NCI-H1092 treated with DMSO at 0.1 percent for 48 hours (cell line): ENCODE measurements at regions not wholly inside any gene's neighbourhood (a gene's known extent, or its start where the extent isn't known, plus 50 kb on each side); places are given as distances from the start of the nearest gene placed in this dataset.
"Not testable (repeated sequence)": the region's sequence is repeated elsewhere in the genome, so short reads cannot be mapped to it uniquely, and the experiment has no call there.

Source experiments
- DNase-seq: peaks from one replicate; lab custom pipeline; 2025; lab: John Stamatoyannopoulos, UW

DNA sequence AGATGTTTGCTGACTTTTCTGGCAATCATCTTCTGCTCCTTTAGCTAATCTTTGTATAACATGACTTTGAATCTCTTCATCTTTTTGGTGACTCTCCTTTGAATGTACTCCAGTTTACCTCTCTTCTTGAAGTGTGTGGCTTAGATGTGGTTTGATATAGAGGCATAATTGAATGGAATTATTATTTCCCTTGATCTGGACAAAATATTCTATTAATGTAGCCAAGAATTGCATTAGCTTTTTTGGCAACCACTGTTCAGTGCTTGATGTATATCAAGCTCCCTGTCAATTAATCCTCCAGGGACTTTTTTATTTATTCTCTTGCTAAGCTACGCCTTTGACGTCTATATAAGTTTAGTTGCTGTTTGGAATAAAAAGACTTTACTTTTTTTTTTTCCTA is 490.8 kb downstream of the PCDH20 start:
- no peak for DNase-seq

DNA sequence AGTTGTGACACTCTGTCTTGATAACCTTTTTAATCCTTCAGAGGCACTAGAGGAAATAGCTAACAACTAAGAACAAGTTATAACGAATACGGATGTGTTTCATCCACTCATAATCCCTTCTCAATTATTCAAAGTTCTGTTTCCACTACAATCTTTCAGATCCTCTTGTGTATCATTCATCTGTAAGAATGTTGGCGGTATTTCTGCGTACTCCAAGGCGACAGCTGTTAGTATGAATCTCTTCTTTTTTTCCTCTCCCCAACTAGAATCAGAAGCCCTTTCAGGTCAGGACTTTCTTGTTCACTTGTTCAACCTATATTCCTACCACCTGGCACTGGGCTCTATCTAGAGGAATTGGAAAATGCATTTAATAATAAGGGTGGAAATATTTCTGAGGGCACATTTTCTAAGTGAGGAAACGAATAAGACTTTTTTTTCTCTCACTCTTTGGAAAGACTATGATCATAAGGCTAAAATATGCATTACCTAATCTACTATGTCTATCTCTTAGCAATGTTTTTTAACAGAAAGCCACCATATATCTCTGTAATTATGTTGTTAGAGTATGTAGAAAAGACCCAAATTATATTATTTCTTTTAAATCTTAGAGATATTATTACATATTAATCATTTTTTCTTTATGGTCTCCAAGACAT is 492.9 kb downstream of the PCDH20 start:
- DNase-seq = no peak

DNA sequence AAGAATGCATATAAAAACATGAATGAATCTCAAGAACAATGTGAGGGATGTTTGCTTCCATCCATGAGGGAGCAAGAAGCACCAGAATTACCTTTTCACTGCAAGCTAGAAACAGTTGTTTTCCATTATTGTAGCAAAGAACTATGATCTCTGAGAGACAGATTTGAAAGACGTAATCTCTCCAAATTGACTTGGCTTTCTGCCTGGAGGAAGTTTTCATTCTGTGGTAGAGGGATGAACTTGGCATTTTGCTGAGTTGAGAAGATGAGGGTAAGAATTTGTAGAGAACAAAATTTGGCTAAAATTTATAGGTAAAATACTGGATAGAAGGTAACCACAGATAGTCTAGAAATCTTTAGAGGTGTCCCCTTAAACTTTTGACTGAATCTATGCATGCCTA is 496.8 kb downstream of the TDRD3 start:
- no peak for DNase-seq

DNA sequence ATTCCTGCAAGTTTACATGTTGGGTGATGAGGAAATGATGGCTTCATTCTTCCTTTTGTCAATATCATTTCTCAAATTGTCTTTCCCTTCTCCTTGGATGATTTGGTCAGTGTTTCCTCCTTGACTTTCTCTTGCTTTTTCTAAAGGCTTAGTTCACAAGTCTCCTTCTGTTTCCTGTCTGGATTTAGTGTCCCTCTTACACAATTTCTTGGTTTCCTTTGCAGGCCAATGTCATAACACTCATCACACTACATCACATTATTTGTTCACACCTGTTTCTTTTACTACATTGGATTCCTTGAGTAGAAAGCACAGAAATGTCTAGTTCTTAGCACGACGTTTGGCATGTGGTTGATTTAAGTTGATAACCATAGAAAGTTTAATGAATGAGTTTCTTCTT is 490.7 kb downstream of the TDRD3 start:
- no peak for DNase-seq

DNA sequence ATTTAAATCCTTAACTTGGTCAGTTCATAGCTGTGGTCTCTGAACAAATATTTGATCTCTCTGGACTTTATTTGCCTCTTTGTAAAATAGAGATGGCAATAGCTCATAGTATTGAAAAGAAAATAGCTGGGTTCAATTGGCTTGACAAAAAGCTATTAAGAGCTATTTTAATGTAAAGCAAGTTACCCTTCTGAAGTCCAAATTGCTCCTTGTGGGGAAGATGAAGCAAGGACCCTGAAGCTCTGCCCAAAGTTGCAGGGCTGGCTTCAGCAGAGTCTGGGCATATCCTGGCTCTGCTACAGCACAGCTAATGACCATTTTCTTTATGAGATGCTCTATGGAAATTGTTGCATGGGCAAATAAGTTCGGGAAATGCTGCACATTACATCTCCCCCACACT is 484.5 kb downstream of the TDRD3 start:
- DNase-seq = no peak

DNA sequence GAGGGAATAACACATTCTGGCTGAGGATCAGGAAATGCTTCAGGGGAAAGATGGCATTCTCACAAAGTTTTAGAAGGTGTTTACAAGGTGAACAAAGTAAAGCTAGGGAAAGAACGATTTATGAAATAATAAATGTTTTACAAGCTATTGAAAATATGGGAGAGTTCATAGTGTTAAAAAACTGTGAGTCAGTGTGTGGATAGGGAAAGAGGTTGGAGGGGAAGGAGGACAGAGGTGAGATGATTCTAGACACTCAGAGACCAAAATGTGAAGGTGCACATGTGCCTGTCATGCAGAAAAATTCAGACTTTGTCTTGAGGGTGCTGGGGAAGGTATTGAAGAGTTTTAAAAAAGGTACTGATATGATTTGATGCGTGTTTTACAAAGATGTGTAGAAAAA is 476.1 kb downstream of the TDRD3 start:
- no peak for DNase-seq

DNA sequence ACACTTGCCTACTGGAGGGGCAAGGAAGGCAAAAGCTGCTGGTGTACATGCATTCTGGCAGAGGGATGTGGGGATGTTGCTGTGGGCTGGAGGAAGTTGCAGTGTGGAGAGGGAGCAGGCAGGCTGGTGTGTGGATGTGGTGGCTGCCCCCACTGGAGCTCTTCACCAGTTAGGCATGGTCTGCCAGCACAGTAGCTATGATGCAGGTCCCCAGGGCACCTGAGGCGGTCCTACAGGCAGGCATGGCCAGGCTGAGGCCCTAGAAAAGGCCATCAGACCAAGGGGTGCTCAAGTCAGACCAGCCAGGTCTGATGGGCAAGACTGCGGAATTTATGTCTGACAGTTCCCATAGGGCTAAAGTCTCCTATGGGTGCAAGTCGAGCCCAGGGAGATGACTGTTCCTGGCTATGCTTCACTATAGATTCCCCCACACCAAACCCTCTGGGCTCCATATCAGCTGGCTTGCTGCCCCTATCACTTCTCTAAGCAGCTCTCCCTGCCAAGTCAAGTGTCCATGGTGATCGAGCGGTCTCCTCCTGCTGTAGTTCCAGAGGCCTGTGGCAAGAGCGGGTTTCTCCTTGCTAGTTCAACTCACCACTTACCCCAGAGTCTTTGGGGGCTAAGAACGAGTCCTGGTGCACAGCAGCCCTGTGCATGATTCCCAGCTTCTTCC is 473.1 kb downstream of the TDRD3 start:
- DNase-seq = no peak

DNA sequence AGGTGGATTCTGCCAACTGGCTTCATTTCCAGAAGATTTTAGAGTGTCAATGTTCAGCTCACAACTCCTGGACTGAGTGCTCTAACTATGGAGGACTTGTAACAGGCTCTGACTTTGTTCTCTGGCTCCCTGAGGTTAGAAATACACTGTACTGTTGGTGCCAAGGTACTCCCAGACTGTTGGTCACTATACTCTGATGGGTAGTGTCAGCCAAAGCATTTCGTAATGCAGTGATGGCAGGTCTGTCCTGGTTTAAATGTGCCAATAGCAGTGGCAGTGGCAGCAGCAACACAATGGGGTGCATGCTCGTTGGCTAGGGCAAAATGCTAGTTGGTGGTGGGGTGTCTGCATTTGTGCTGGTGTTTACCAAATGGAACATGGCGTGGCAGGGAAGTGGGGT is 472.2 kb downstream of the TDRD3 start:
- DNase-seq = no peak

DNA sequence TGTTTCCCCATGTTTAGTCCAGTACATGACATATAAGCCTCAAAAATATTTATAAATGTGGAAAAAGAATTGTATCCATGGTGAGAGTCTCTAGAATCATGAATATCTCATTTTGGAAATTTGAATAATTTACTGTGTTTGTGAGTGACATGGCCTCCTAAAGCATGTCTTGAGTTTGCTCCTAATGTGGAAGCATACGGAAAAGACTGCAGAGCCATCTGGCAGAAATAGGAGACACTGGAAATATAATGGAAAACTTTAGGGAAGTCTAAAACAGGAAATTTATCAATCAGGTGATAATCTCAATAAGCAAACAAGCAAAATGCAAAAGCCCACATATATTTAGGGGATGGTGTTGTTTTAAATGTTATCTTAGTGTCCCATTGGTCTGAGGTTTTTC is 465.0 kb downstream of the TDRD3 start:
- no peak for DNase-seq

DNA sequence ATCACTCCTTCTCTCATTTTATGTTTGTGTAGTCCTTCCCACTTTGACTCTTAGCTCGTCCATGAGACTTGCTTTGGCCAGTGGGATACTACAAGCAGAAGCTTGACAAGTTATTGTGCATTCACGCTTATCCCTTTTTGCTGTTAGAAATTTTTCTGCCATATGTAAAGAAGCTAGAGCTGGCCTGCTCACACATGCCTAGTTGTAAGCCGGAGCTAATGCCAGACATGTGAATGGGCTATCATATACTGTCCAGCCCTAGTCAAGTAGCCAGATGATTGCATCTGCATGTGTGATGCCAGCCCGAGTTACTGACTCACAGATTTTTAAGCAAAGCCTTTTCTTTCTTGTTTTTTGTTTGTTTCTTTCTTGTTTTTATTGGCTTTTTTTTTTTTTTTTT is 460.7 kb downstream of the TDRD3 start:
- DNase-seq = no peak

DNA sequence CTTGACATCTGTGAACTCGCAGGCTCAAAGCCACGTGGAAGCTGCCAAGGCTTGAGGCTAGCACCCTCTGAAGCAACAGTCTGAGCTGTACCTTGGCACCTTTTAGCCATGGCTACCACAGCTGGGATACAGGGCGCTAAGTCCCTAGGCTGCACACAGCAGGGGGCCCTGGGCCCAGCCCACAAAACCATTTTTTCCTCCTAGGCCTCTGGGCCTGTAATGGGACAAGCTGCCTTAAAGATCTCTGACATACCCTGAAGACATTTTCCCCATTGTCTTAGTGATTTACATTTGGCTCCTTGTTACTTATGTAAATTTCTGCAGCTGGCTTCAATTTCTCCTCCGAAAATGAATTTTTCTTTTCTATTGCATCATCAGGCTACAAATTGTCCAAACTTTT is 455.9 kb downstream of the TDRD3 start:
- DNase-seq = no peak

DNA sequence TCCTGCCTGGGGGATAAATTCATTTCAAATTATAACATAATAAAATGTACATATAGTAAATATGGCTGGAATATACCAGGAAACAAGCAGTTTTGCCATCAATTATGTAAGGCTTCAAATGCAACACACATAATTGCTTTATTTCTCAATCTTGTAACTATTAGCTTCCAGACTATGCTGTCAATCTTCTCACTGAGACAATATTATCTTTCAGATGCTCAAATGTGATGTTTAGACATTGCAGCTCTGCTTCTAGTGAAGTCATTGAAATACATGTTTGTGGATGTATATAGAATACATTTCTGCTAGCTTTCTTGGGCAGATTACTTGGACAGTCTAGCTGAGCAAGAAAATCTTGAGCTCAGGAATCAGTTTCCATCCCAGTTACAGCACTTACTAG is 454.4 kb downstream of the TDRD3 start:
- no peak for DNase-seq

DNA sequence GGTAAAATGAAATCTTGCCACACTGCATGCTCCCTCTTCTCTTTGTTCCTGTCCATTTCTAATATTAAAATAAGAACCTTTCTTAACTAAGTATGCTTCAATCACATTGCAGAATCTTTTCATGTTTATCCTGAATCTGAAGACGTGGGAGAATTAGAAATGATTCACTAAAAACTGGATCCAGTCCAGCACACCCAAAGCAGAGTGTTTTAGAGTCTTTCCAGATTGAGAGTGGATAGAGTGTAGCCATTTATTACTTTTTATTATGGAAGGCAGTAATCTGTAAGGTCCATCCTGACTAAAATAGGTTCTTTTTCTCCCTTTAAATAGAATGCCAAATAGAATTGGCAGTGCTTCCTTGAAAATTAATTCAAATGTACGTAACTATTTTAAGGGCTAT is 453.5 kb downstream of the TDRD3 start:
- DNase-seq = no peak

DNA sequence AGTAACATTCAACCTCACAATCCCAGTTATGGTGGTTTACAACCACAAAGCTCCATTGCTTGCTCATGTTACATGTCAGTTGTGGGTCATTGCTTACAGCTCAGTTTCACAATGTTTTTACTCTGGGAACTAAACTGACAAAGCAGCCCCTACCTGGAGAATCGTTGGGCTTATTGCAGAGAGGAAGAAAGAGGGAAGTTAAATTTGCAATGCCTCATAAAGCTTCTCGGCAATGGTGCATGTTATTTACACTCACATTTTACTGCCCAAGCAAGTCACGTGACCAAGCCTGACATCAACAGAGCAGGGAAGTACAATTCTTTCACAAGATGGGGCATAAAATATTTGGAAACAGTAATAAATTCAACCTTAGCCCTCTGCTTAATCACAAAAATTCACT is 441.6 kb downstream of the TDRD3 start:
- DNase-seq = no peak

DNA sequence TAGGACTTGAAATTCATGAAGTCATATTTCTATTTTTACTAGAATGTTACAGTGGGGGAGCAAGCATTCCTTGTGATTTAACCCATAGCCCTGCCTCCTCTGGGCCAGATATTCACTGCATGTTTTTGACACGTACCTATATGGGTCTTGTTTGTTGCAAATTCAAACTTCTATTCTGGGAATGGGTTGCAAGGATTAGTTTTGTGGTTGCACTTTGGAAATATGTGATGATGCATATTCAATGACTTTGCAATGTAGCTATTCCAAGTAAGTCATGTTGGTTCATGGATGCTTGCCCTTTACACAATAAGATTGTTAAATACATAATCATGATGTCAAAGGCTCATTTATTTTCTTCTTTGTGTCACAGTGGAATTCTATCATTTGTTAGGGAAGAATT is 440.8 kb downstream of the TDRD3 start:
- DNase-seq = no peak

DNA sequence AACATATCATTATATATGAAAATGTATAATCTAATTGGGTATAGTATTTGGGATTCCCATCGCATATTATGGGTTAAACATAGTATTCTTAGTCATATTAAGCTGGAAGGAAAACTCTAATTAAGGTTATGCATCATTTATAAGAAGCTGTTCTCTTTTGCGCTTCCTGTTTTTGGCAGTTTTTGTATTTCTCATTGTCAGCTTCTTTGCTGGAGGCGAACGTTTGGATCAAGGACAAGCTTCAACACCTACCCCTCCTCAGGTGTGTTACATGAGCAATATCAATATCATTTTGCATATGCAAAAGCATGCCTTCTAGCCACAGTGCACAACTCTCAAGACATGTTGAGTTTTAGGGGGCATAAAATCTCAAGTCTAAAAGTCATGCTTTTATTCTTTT is 439.8 kb downstream of the TDRD3 start:
- DNase-seq = no peak

DNA sequence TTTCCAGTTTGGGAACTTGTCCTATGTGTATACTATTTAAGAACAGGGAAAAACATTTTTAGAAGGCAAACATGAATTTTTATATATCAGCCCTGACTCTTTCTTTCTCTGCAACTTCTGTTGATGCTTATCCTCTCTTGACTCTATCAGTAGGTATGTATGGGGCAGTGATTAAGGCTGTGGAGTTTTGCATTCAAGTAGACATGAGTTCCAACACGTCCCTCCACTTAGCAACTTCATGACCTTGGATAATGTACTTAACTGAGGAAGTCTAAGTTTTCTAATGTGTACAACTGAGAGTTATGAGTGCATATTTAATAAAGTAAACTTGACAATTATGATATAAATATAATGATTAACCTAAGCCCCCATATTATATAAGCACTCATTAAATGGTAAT is 414.6 kb downstream of the TDRD3 start:
- DNase-seq = no peak

DNA sequence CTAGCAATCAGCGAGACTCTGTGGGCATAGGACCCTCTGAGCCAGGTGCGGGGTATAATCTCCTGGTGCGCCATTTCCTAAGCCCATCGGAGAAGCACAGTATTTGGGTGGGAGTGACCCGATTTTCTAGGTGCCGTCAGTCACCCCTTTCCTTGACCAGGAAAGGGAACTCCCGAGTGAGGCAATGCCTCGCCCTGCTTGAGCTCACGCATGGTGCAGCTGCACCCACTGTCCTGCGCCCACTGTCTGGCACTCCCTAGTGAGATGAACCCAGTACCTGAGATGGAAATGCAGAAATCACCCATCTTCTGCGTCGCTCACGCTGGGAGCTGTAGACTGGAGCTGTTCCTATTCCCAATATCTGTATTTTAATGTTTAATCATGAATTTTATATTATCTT is 408.6 kb downstream of the TDRD3 start:
- not testable (repeated sequence) for DNase-seq

DNA sequence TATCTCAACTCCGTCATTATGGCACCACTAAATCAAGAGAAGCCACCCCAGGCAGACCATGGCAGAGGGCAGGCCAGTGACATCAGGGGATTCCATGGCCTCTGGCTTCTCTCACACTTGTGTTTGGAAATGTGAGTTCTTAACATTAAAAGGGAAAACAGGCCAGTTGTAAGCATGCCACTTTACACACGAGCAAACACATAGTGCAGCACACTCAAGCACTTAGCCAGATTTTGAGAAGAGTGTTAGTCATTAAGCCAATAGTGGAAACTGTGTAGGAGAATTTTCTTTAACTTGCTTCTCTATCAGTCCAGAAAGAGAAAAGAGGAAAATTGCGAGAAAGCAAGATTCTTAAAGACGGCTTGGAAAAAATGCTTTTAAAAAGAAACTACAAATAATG is 401.5 kb downstream of the TDRD3 start:
- no peak for DNase-seq

DNA sequence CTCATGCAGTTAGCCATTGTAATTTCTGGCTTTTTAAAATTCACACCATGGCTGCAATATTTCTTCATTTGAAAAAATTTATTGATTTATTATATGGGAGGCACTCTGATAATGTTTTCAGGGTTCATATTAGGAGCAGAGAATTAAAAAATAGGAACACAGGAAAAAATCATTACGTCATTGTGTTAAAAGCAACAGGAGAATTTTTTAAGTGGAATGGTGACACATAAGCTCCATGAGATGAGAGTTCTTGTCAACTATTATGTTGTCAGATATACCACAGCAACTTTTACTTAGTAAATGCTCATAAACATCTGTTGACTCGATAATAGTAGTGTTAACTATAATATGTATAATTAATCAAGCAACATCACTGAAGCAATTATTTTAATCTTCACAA is 400.1 kb downstream of the TDRD3 start:
- DNase-seq = no peak

DNA sequence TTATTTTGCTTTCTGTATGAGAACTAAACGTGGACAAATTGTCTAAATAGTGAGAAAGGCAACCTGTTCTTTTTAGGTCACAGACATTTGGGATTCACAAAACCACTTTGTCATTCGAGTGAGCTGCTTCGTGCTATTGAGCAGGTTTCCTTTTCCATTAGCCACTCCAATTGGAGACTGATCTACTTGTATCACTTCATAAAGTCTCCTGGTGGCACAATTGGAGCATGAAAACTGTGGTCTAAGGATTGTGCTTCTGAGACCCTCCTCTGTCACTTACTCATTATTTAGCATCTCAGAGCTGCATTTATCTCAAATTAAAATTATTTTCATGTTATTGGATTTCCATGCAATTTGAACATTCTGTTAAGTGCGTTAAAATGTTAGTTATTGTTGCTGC is 397.7 kb downstream of the TDRD3 start:
- no peak for DNase-seq

DNA sequence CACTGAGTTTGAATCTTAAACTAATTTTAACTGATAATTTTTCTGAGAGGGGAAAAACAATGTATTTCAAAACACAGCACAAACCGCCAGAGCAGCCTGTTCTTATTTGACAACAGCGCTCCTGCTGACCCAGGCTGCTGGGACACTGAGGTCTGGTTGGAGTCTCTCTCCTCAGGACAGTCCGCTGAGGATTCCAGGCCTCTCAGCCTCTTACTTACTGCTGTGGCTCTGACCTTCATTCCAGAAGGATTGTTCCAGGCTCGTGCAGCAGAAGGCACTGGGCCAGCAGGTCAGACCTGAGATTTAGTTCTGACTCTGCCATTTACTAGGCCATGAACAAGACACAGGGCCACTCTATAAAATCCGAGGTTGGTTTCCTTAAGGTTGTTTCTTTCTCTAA is 393.6 kb downstream of the TDRD3 start:
- no peak for DNase-seq

DNA sequence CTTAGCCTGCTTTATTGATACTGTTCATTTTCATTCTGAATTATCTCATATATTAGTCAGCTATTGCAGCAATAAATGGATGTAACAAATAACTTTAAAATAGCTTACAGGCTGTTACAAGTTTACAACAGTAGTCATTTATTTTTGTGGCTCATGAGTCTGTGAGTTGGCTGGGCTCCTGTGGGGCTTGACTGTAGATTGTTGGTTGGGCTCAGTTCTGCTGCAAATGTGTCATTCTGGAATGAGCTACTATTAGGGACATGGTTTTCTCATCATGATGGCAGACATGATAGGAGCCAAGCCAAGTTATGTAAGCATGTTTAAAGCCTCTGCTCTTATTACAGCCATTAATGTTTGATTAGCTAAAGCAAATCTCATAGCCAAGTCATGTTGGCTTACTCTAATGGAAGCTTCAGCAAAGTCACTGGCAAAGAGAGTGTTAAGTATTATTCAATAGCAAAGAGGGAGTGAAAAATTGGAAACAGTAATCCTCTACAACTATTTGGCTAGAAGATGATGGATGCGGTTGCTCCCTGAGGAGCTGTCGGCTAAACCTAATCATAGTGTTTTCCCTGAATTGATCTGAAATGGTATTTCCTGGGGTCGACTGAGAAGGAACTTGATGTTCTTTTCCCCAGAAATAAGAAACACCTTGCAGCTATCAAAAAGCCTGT is 391.3 kb downstream of the TDRD3 start:
- no peak for DNase-seq

DNA sequence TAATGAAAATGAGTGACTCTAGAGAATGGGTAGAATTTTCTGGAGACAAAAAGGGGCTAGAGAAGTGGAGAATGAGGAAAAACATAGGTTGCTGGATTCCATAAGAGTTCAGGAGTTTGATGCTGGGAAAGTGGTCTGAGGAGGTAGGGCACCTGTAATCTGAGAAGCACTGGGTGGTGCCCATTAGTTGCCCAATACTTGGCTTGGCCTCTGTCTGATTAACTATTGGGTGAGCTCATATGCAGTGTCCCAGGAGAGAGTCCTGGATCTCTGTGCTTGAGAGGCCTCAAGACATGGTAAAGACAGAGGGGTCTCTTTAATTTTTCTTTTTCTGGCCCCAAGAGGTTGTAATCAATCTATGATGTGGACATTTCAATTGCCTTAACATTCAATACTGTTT is 390.1 kb downstream of the TDRD3 start:
- DNase-seq = no peak
